ENCODE measurements at regions not wholly inside any gene's neighbourhood (a gene's known extent, or its start where the extent isn't known, plus 50 kb on each side); places are given as distances from the start of the nearest gene placed in this dataset.

DNA sequence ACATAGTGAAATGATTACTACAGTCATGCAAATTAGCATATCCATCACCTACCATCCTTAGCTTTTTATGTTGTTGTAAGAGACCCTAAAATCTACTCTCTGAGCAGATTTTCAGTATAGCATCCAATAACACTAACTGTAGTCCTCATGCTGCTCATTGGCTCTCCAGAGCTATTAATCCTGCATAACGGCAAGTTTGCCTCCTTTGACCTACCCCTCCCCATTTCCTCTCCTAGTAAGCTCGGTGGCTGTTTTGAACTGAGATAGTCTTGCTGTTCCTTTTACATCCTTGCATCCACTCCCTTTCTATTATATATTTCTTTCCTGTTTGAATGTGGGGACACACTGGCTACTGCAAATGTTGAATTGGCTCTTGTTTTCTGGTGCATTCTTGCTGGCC lies 481.5 kb downstream of the TSN start:
- WGBS: 33% methylated on average over 2 of the region's 2 CpGs
- Histone ChIP-seq H3K27ac (ENCODE audit: low read depth) (no peak overlapping the region), H3K4me3 (ENCODE audit: low read depth, low read length) (no peak overlapping the region), H3K36me3 (ENCODE audit: insufficient read depth) (no peaks in the 10 kb centered on the region), H3K4me1 (ENCODE audit: insufficient read depth) (no peaks in the 10 kb centered on the region)
- DNase-seq (ENCODE audit: extremely low spot score): no peak

DNA sequence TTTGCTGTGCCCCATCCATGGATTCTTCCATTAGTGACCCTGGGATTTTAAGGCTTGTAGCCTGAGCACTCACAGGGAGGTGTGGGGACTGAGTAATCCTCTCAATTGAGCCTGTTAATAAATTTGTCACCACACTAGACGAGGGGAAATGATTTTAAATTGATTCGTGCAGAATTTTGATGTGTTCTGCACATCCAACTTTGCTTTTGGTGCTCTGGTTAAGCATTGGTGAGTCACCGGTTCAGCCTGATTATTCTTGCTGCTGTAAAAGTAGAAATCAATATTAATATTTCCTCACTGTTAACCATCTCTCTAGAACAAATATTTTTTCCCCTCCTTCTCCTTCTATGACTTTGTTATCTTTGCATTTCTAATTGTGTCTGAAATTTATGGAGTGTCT lies 482.0 kb downstream of the TSN start:
- Histone ChIP-seq H3K36me3 (ENCODE audit: insufficient read depth) (no peaks in the 10 kb centered on the region), H3K27ac (ENCODE audit: low read depth) (no peak overlapping the region), H3K4me1 (ENCODE audit: insufficient read depth) (no peaks in the 10 kb centered on the region), H3K4me3 (ENCODE audit: low read depth, low read length) (no peak overlapping the region)
- no peak for DNase-seq (ENCODE audit: extremely low spot score)
- WGBS: 65% methylated on average over 3 of the region's 3 CpGs

DNA sequence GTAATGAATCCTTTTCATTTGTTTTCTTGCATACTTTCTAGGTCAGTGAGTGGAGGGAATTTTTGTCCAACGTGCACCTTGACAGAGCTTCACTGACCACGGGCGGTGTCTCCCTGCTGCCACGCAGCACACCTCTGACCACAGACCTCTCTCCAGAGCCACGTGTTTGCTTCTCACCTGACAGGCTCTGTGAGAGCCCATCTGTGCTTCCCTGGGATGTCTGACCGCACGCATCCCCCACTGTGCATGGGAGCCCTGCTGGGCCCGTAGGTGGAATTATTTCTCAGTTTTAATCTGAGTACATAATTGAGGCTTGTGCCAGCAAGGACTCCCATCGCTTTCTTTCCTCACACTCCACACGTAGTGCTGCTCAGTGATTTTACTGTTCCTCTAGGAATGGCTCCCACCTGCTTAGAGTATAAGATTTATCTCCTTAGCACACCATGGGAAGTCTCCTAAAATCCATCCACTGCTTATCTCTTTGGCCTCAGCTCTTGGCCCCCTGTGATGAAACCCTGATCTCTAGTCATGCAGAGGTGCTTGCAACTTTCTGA lies 482.6 kb downstream of the TSN start:
- no peaks in the 10 kb centered on the region for H3K36me3 ChIP-seq (ENCODE audit: insufficient read depth)
- no peak overlapping the region for H3K4me3 ChIP-seq (ENCODE audit: low read depth, low read length)
- no peak overlapping the region for H3K27ac ChIP-seq (ENCODE audit: low read depth)
- 80% methylated on average over 10 of the region's 10 CpGs for WGBS
- DNase-seq (ENCODE audit: extremely low spot score): no peak
- H3K4me1 ChIP-seq (ENCODE audit: insufficient read depth): no peaks in the 10 kb centered on the region

DNA sequence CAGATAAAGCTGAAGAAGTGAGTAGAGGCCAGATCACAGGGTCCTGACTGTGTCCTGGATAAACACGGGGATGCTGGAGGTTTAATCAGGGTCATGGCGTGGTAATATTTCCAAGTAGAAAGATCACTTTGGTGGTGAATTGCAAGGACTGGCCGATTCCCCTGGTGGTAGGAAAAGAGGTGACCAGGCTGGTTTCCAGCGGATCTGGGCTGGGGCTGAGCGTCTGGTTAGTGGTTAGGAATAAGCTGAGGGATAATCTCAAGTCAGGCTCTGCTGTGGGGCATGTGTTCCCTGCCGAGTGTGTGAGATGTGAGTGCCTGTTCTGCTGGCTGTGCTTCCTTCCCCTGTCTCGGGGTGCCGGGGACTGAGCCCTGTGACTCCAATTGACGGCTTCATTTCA lies 484.0 kb downstream of the TSN start:
- 79% methylated on average over 9 of the region's 9 CpGs for WGBS

DNA sequence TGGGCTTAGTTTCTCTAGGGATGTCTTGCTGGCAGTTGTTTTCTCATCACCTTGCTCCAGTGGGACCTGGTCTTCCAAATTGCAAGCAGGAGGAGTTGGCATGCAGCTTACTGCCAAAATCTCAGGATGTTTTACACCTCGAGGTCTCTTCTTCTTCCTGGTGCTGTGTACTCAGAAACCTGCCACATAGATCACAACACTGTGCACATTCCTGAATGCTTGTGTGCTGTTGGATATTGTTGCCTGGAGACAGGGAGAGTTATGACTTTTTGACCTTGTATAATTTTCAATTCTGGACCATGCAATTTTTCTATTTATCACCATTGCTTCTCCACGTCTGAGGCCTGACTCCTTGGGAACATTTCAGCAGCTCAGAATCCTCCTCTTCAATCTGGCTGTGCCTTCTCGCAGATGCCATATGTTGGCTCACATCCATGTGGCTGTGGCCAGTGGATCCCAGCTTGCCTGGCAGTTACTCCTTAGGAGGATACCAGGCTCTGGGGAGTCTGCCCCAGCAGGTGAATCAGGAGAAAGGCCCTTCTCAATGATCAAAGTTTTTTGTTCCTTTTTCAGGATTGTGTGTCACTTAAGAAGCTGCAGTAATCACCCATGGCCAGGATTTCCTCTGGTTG lies 489.3 kb downstream of the TSN start:
- no peaks in the 10 kb centered on the region for H3K36me3 ChIP-seq (ENCODE audit: insufficient read depth)
- H3K4me1 ChIP-seq (ENCODE audit: insufficient read depth): no peaks in the 10 kb centered on the region
- no peak for DNase-seq (ENCODE audit: extremely low spot score)
- H3K27ac ChIP-seq (ENCODE audit: low read depth): no peak overlapping the region
- no peak overlapping the region for H3K4me3 ChIP-seq (ENCODE audit: low read depth, low read length)
- 57% methylated on average over 3 of the region's 3 CpGs for WGBS

More for the DNA sequence above, 484.0 kb downstream of the TSN start:
- Histone ChIP-seq H3K36me3 (ENCODE audit: insufficient read depth) (no peaks in the 10 kb centered on the region), H3K4me3 (ENCODE audit: low read depth, low read length) (no peak overlapping the region), H3K4me1 (ENCODE audit: insufficient read depth) (no peaks in the 10 kb centered on the region), H3K27ac (ENCODE audit: low read depth) (no peak overlapping the region)
- no peak for DNase-seq (ENCODE audit: extremely low spot score)

DNA sequence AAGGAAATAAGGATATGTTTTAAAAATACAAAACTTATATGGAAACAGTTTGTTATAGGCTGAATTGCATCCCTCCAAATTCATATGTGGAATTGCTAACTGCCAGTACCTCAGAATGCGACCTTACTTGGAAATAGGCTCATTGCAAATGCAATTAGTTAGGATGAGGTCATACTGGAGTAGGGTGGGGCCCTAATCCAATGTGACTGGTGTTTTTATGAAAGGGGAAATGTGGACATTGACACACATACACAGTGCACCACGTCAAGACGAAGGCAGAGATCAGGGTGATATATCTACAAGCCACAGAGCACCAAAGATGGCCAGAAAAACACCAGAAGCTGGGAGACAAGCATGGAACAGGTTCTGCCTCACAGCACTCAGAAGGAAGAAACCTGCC lies 494.2 kb downstream of the TSN start:
- H3K36me3 ChIP-seq (ENCODE audit: insufficient read depth): no peaks in the 10 kb centered on the region
- 81% methylated on average over 3 of the region's 3 CpGs for WGBS
- no peak overlapping the region for H3K4me3 ChIP-seq (ENCODE audit: low read depth, low read length)
- H3K4me1 ChIP-seq (ENCODE audit: insufficient read depth): no peaks in the 10 kb centered on the region
- DNase-seq (ENCODE audit: extremely low spot score): no peak
- H3K27ac ChIP-seq (ENCODE audit: low read depth): no peak overlapping the region

DNA sequence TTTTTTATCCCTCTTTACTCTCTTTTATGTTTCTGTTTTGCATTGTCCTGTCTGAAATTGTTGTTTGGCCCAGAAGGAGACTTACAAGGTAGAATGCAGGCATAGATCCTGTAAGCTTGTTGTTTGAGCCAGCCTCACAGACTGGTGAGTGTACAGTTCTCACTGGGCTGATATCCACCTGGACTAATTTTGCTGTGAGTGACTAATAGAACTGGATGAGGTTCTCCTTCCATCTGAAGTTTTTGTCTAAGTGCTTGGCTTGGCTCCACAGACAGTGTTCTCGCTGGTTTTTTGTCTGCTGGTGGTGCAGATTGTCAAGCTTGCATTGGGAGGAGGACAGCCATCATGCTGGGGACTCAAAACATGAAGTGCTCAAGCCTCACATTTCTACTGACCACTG lies 495.7 kb downstream of the TSN start:
- H3K4me3 ChIP-seq (ENCODE audit: low read depth, low read length): no peak overlapping the region
- no peak overlapping the region for H3K27ac ChIP-seq (ENCODE audit: low read depth)
- no peaks in the 10 kb centered on the region for H3K36me3 ChIP-seq (ENCODE audit: insufficient read depth)
- no peaks in the 10 kb centered on the region for H3K4me1 ChIP-seq (ENCODE audit: insufficient read depth)
- DNase-seq (ENCODE audit: extremely low spot score): no peak
- WGBS: 75% methylated on average over 1 of the region's 1 CpG

DNA sequence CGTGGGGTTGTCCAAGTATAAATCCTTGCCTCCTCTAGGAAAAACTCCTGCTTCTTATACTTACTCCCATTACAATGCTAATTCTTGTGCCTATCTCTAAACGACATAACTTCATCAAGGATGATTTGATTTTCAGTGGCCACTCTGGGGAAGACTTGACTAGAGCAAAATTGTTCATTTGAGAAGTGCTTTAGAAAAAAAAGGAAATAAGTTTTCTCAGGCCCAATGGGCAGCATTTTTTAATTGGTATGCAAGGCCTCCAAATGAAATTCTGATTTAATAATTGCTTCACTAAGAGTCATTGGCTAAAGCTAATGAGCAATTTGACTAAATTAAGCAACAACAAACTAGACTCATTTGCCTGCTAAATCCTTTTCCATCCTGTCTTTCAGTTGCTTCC lies 496.1 kb downstream of the TSN start:
- DNase-seq (ENCODE audit: extremely low spot score): no peak
- Histone ChIP-seq H3K27ac (ENCODE audit: low read depth) (no peak overlapping the region), H3K4me3 (ENCODE audit: low read depth, low read length) (no peak overlapping the region), H3K36me3 (ENCODE audit: insufficient read depth) (no peaks in the 10 kb centered on the region), H3K4me1 (ENCODE audit: insufficient read depth) (no peaks in the 10 kb centered on the region)
- 72% methylated on average over 2 of the region's 2 CpGs for WGBS

DNA sequence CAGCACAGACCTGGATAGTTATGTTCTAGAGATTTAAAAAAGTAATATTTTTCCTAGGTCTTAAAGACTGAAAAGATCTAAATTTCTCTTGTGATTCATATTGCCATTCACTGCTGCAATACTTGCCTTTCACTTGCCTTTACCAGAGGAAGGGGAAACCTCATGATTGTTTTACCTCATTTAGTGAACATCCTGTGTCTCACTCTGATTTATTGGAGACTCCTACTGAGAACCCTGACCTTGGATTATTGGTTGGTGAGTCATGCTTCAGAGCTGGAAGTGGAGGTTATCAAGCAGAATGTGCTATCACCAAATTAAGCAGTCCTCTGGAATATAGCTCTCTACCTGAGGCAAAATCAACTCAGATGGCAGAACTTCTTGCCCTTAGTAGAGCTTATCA lies 500.5 kb downstream of the TSN start:
- Histone ChIP-seq H3K27ac (ENCODE audit: low read depth) (no peak overlapping the region), H3K4me3 (ENCODE audit: low read depth, low read length) (no peak overlapping the region), H3K4me1 (ENCODE audit: insufficient read depth) (no peaks in the 10 kb centered on the region), H3K36me3 (ENCODE audit: insufficient read depth) (no peaks in the 10 kb centered on the region)
- DNase-seq (ENCODE audit: extremely low spot score): no peak

DNA sequence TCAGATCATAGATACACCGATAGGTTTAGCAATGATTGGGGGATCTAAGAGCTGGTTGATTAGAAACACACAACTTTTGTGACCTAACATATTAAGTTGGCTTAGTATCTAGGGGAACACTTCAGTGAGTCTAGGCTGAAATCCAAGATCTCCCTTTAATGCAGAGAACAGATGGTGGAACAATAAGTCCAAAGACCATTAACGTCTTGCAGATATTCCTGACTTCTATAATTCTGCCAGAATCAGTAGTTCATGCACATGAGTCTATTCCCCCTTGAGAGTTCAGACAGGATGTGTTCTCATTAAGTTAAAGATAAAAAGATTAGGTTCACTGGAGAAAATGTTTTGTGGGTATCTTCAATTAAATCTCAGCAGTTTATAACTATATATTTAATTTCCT lies 506.5 kb downstream of the TSN start:
- peak; percentile 46 for DNase-seq (ENCODE audit: extremely low spot score)

DNA sequence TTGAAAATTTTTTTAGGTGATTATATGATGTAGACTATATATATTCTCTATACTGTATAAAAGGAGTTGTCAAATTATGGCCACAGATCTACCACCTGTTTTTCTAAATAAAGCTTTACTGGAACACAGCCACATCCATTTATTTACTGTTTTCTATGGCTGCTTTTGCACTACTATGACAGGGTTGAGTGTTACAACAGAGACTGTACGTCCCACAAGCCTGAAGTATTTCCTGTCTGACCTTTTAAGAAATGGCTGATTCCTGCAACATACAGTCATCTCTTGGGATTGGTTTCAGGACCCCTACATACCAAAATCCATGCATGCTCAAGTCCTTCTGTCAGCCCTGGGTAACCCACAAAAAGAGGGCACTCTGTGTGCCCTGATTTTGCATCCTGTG lies 508.3 kb downstream of the TSN start:
- H3K4me1 ChIP-seq (ENCODE audit: insufficient read depth): no peaks in the 10 kb centered on the region
- no peak for DNase-seq (ENCODE audit: extremely low spot score)
- no peak overlapping the region for H3K27ac ChIP-seq (ENCODE audit: low read depth)
- no peaks in the 10 kb centered on the region for H3K36me3 ChIP-seq (ENCODE audit: insufficient read depth)
- no peak overlapping the region for H3K4me3 ChIP-seq (ENCODE audit: low read depth, low read length)
- 51% methylated on average over 1 of the region's 1 CpG for WGBS

More for the DNA sequence above, 506.5 kb downstream of the TSN start:
- 41% methylated on average over 2 of the region's 2 CpGs for WGBS
- no peaks in the 10 kb centered on the region for H3K36me3 ChIP-seq (ENCODE audit: insufficient read depth)
- no peaks in the 10 kb centered on the region for H3K4me1 ChIP-seq (ENCODE audit: insufficient read depth)
- no peak overlapping the region for H3K27ac ChIP-seq (ENCODE audit: low read depth)
- no peak overlapping the region for H3K4me3 ChIP-seq (ENCODE audit: low read depth, low read length)

DNA sequence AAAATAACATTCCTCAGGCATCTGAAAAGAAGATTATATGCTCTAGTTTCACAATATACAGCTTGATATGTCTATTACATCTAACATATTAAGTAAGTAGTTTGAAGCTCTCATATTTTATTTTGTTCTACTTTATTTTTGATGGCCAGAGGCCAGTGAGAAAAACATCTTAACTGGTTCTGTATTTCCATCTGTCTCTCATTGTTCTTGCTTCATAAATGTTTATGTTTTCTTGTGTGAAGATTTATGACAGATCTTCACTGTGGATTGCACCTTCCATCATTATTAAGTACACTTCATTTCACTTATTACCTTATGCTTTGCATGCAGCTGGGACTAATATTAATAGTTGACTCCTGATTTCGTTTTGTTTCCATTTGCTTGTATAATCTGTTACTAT lies 511.2 kb downstream of the TSN start:
- 51% methylated on average over 1 of the region's 1 CpG for WGBS
- H3K4me3 ChIP-seq (ENCODE audit: low read depth, low read length): no peak overlapping the region
- no peaks in the 10 kb centered on the region for H3K4me1 ChIP-seq (ENCODE audit: insufficient read depth)
- no peak for DNase-seq (ENCODE audit: extremely low spot score)
- H3K27ac ChIP-seq (ENCODE audit: low read depth): no peak overlapping the region
- H3K36me3 ChIP-seq (ENCODE audit: insufficient read depth): no peaks in the 10 kb centered on the region

DNA sequence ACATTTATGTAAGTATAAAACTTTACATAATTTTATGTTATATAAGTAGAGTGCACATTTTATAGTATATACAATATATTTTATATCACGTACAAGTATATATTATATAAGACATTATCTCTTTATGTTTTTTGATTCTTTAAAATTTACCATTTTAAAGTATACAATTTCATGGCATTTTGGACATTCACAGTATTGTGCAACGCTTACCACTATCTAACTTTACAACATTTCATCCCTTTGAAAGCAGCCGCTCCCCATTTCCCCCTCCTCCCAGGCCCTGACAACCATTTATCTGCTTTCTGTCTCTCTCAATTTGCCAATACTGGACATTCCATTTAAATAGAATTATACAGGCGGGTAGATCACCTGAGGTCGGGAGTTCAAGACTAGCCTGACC lies 512.5 kb downstream of the TSN start:
- H3K4me3 ChIP-seq (ENCODE audit: low read depth, low read length): no peak overlapping the region
- DNase-seq (ENCODE audit: extremely low spot score): no peak
- 82% methylated on average over 5 of the region's 5 CpGs for WGBS
- H3K4me1 ChIP-seq (ENCODE audit: insufficient read depth): no peaks in the 10 kb centered on the region
- no peaks in the 10 kb centered on the region for H3K36me3 ChIP-seq (ENCODE audit: insufficient read depth)
- no peak overlapping the region for H3K27ac ChIP-seq (ENCODE audit: low read depth)

DNA sequence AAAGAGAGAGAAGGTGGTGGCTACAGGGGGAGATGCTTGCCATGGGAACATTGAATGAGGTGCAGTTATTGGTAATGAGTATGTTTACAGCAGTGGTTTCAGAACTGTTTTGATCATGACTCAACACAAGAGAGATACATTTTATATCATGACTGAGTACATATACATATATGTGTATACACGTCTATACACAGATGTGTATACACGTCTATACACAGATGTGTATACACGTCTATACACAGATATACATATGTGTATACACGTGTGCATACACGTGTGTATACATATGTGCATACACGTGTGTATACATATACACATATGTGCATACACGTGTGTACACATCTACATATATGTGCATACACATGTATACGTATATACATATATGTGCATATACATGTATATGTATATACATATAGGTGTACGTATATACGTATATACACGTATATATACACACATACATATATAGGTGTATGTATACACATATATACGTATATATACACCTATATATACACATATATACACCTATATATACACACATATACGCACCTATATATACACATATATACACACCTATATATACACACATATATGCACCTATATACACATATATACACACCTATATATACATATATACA lies 518.5 kb downstream of the TSN start:
- 88% methylated on average over 11 of the region's 13 CpGs for WGBS
- Histone ChIP-seq H3K27ac (ENCODE audit: low read depth) (no peak overlapping the region), H3K36me3 (ENCODE audit: insufficient read depth) (no peaks in the 10 kb centered on the region), H3K4me3 (ENCODE audit: low read depth, low read length) (no peak overlapping the region), H3K4me1 (ENCODE audit: insufficient read depth) (no peaks in the 10 kb centered on the region)
- DNase-seq (ENCODE audit: extremely low spot score): no peak

Data from urinary bladder (tissue), 3 donors.